Mammary epithelial cell (primary cell): ENCODE measurements at regions not wholly inside any gene's neighbourhood (a gene's known extent, or its start where the extent isn't known, plus 50 kb on each side); places are given as distances from the start of the nearest gene placed in this dataset.

Experiments
- CTCF ChIP-seq, 2 donors: IDR thresholded peaks in 1 of 2; conservative IDR thresholded peaks in 1 of 2; 2 replicates each; pipeline ENCODE4 v1.5.1; 2011 to 2012; ENCODE audit warnings: inconsistent platforms in 2 of 2, low read length in 2 of 2, mild to moderate bottlenecking in 2 of 2, control low read depth in 1 of 2, low read depth in 1 of 2; ENCODE audit not compliant: insufficient read depth in 1 of 2; ENCODE audit errors: extremely low read depth in 1 of 2
- EZH2 ChIP-seq: IDR thresholded peaks from 2 replicates; pipeline ENCODE4 v1.6.1; 2012; ENCODE audit warnings: low read length, inconsistent platforms, borderline replicate concordance

GRCh38 chrX:65195621-65196020 is 219.4 kb upstream of the ZC4H2 start:
- TF ChIP-seq CTCF (conservative IDR thresholded peaks at IDR 0.05 in 1 of 2, IDR thresholded peaks at IDR 0.05 in 1 of 2; ENCODE audit: extremely low read depth in 1 of 2, insufficient read depth in 1 of 2, low read depth in 1 of 2, low read length in 2 of 2) (no peak), EZH2 (no peak)
